Erythroblast (primary cell): ENCODE measurements at regions not wholly inside any gene's neighbourhood (a gene's known extent, or its start where the extent isn't known, plus 50 kb on each side); places are given as distances from the start of the nearest gene placed in this dataset.

ENCODE experiments used
- GATA1 ChIP-seq: IDR thresholded peaks from 2 replicates; pipeline ENCODE4 v1.6.1; 2011; ENCODE audit warnings: low read depth, mild to moderate bottlenecking, control low read depth, low read length, moderate library complexity
- POLR2A ChIP-seq: IDR thresholded peaks from 2 replicates; pipeline ENCODE4 v1.6.1; 2011; ENCODE audit warnings: mild to moderate bottlenecking, low read length

DNA sequence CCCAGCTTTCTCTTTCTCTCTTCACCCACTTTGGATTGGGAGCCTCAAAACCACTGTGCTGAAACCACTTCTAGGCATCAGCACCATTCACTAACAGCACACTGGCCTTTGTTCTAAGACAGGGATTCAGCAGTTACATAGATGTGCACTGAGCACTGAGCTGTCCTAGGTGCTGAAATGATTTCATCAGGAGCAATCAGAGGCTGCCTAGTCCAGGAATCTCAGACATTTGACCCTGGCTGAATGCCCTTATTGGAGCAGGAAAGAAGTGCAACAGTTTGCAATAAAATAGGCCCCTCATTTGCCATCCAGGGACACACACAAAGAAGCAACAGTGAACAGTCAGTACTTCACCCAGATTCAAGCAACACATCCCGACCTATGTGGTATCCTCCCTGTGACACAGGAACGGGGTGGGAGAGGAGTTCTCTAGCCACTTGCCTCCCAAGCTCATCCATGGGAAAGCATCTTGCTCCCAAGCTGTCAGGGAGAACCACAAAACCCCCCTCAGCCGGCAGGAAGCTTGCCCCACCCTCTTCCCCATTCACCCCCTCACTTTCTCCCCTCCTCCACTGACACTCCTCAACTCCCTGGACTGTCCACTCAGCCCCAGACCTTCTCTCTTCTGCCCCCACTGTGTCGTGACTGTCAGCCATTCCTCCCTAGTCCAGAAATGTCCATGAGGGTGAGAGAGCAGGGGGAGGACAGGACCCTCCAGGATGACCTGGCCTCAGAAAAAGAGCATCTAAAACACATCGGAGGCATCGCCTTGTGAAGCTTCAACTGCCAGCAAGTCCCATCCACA, 304.4 kb downstream of the PREX1 start:
- TF ChIP-seq POLR2A (no peak), GATA1 (no peak)
